GM19023 (cell line): ENCODE measurements at regions not wholly inside any gene's neighbourhood (a gene's known extent, or its start where the extent isn't known, plus 50 kb on each side); places are given as distances from the start of the nearest gene placed in this dataset.

Experiments used
- ATAC-seq: cut with Tn5 transposase; IDR thresholded peaks from one replicate; pipeline ENCODE4 v1.9.1; 2021; ENCODE audit warnings: mild to moderate bottlenecking, moderate library complexity; ENCODE audit not compliant: unreplicated experiment

- no peak for ATAC-seq
Observed at GRCh38 chr4:95985791-95986550, 146.1 kb downstream of the PDHA2 start.

- ATAC-seq: no peak
Observed at GRCh38 chr4:95987851-95988250, 148.0 kb downstream of the PDHA2 start.

- no peak for ATAC-seq
Observed at GRCh38 chr4:95998311-95998710, 158.4 kb downstream of the PDHA2 start.

GRCh38 chr4:96003951-96004740 lies 164.3 kb downstream of the PDHA2 start:
- no peak for ATAC-seq

GRCh38 chr4:96009427-96010119 lies 169.7 kb downstream of the PDHA2 start:
- ATAC-seq: no peak

GRCh38 chr4:96012687-96013086 lies 172.8 kb downstream of the PDHA2 start:
- no peak for ATAC-seq

- ATAC-seq: no peak
Observed at GRCh38 chr4:96016634-96017299, 176.9 kb downstream of the PDHA2 start.

- ATAC-seq: no peak
Observed at GRCh38 chr4:96025011-96025410, 185.1 kb downstream of the PDHA2 start.

- ATAC-seq: no peak
Observed at GRCh38 chr4:96035727-96036126, 195.8 kb downstream of the PDHA2 start.

GRCh38 chr4:96036781-96037180 lies 196.9 kb downstream of the PDHA2 start:
- ATAC-seq: no peak

- no peak for ATAC-seq
Observed at GRCh38 chr4:96037705-96038104, 197.8 kb downstream of the PDHA2 start.

- no peak for ATAC-seq
Observed at GRCh38 chr4:96039217-96039616, 199.3 kb downstream of the PDHA2 start.

- no peak for ATAC-seq
Observed at GRCh38 chr4:96039803-96040436, 200.0 kb downstream of the PDHA2 start.

- ATAC-seq: no peak
Observed at GRCh38 chr4:96044971-96045370, 205.1 kb downstream of the PDHA2 start.

- no peak for ATAC-seq
Observed at GRCh38 chr4:96052827-96053226, 212.9 kb downstream of the PDHA2 start.

GRCh38 chr4:96056346-96056934 lies 216.5 kb downstream of the PDHA2 start:
- ATAC-seq: no peak

- ATAC-seq: no peak
Observed at GRCh38 chr4:96063639-96064038, 223.7 kb downstream of the PDHA2 start.

- no peak for ATAC-seq
Observed at GRCh38 chr4:96073461-96073860, 233.6 kb downstream of the PDHA2 start.

GRCh38 chr4:96092151-96092705 lies 252.3 kb downstream of the PDHA2 start:
- no peak for ATAC-seq

- no peak for ATAC-seq
Observed at GRCh38 chr4:96093057-96093456, 253.2 kb downstream of the PDHA2 start.
